Transverse colon (tissue), 4 donors: ENCODE measurements at regions not wholly inside any gene's neighbourhood (a gene's known extent, or its start where the extent isn't known, plus 50 kb on each side); places are given as distances from the start of the nearest gene placed in this dataset.

Source experiments
- CTCF ChIP-seq, 5 experiments: fragments of 200-600 bp in 3 of 5; fragments of 450-650 bp in 2 of 5; sonication (generic) in 3 of 5; IDR thresholded peaks; 1 replicate in 2 of 5; 2 replicates in 3 of 5; pipeline ENCODE4 v1.5.1; 2016 to 2017; ENCODE audit warnings: antibody characterized with exemption in 5 of 5, inconsistent platforms in 3 of 5, mild to moderate bottlenecking in 2 of 5, moderate library complexity in 1 of 5
- EP300 ChIP-seq: sonication (generic); formaldehyde crosslinking; IDR thresholded peaks from one replicate; pipeline ENCODE4 v1.6.1; 2017; ENCODE audit warnings: antibody characterized with exemption, low read depth
- POLR2A ChIP-seq: fragments of 450-650 bp; IDR thresholded peaks from one replicate; pipeline ENCODE4 v1.6.1; 2016; ENCODE audit warnings: antibody characterized with exemption, mild to moderate bottlenecking, moderate library complexity
- POLR2AphosphoS5 ChIP-seq, 3 donors: sonication (generic); formaldehyde crosslinking; IDR thresholded peaks; one replicate each; pipeline ENCODE4 v1.6.1; 2016; ENCODE audit warnings: antibody characterized with exemption in 3 of 3

GRCh38 chr3:18825665-18826064 is 322.6 kb upstream of the KCNH8 start:
- no peak for TF ChIP-seq CTCF (IDR thresholded peaks at IDR 0.05)
- no peak for TF ChIP-seq POLR2AphosphoS5 (IDR thresholded peaks at IDR 0.05)
- TF ChIP-seq EP300, result no peak
- TF ChIP-seq POLR2A, result no peak
